Adrenal gland (tissue), 9 donors: ENCODE measurements at regions not wholly inside any gene's neighbourhood (a gene's known extent, or its start where the extent isn't known, plus 50 kb on each side); places are given as distances from the start of the nearest gene placed in this dataset.

Experiments
- DNase-seq, 7 donors: peaks; one replicate each; pipeline ENCODE4 v3.0.0-alpha.2; 2019 to 2020
- H3K27ac ChIP-seq, 5 donors: fragments of 200-600 bp; sonication (generic) in 4 of 5; 1 replicate in 3 of 5; 2 replicates in 2 of 5; pipeline versions ENCODE4 v1.5.1 to v1.8.0; 2016 to 2020; ENCODE audit warnings: mild to moderate bottlenecking in 1 of 5
- H3K27me3 ChIP-seq: fragments of 200-600 bp; 2 replicates; pipeline ENCODE4 v1.8.0; 2021
- H3K36me3 ChIP-seq, 2 donors: fragments of 200-600 bp; replicated peaks in 1 of 2; 1 replicate in 1 of 2; 2 replicates in 1 of 2; pipeline versions ENCODE4 v1.5.1 to v1.8.0; 2018 to 2022
- H3K4me1 ChIP-seq, 2 donors: fragments of 200-600 bp; replicated peaks in 1 of 2; 1 replicate in 1 of 2; 2 replicates in 1 of 2; pipeline versions ENCODE4 v1.5.1 to v1.8.0; 2018 to 2021
- H3K4me3 ChIP-seq, 4 donors: fragments of 200-600 bp; sonication (generic) in 3 of 4; one replicate each; pipeline ENCODE4 v1.5.1; 2016 to 2018
- H3K9me3 ChIP-seq, 3 donors: fragments of 200-600 bp; sonication (generic) in 1 of 3; replicated peaks in 1 of 3; 1 replicate in 2 of 3; 2 replicates in 1 of 3; pipeline versions ENCODE4 v1.5.1 to v1.8.0; 2016 to 2021
- POLR2A ChIP-seq, 2 donors: fragments of 450-650 bp; IDR thresholded peaks; one replicate each; pipeline ENCODE4 v1.6.1; 2017; ENCODE audit warnings: antibody characterized with exemption in 2 of 2, mild to moderate bottlenecking in 2 of 2, moderate library complexity in 1 of 2
- WGBS, 4 donors: extraction: QIAGEN DNeasy Blood & Tissue Kit in 2 of 4; methylation state at CpG; one replicate each; pipeline versions ENCODE4 v1.1.5 to v1.1.7; 2013 to 2017; 5-methylcytosine and 5-hydroxymethylcytosine counted together
- intact Hi-C, 2 donors: fragments of 100-400 bp; cut with DNase I; formaldehyde crosslinking; loops; one replicate each; pipeline versions ENCODE4 v1.14.1 to v1.15.0; 2022 to 2023
- TF ChIP-seq, protein P1 (sequence below), 6 experiments: fragments of 450-650 bp in 4 of 6; fragments of 200-600 bp in 2 of 6; sonication (generic) in 1 of 6; IDR thresholded peaks; 1 replicate in 5 of 6; 2 replicates in 1 of 6; pipeline versions ENCODE4 v1.5.1 to v1.8.0; 2016 to 2021; ENCODE audit warnings: antibody characterized with exemption in 6 of 6, mild to moderate bottlenecking in 2 of 6, moderate library complexity in 1 of 6
- donor health status: healthy with polysubstance abuse.
- donor health status: Bipolar disorder and iron deficiency.
- donor health status: DM: yes; HTN: yes; CAD: no.
- donor health status: DM: no; HTN: no; CAD: no.
- donor health status: DM: no; HTN: no; CAD: no.

DNA sequence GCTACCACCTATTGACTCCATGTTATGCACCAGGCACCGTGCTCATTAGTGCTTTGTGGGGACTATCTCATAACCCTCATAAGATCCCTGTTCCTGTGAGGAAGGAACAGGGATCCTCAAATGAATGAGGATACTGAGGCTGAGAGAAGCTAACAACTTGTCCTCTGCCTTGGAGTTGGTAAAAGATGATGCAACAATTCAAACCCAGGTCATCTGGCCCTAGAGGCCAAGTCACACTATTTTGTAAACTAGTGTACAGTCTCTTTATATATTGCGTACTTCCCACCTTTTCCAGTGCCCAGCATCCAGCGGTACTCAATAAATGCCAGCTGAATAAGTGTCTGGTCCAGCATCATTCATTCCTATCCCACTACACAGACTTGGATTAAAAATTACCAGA, 92.6 kb downstream of the RCN1 start:
- intact Hi-C loops: no loop called here
- Histone ChIP-seq H3K27me3 (no peaks in the 10 kb centered on the region), H3K4me3 (no peak overlapping the region), H3K27ac (no peak overlapping the region), H3K9me3 (no peaks in the 10 kb centered on the region), H3K36me3 (no peaks in the 10 kb centered on the region), H3K4me1 (no peaks in the 10 kb centered on the region)
- no peak for DNase-seq
- WGBS, 4 donors: 91 to 100% (median 93%) methylated on average over 2 to 3 of the region's 3 CpGs
- no peak for TF ChIP-seq POLR2A (IDR thresholded peaks at IDR 0.05)
- TF ChIP-seq, protein P1, sequence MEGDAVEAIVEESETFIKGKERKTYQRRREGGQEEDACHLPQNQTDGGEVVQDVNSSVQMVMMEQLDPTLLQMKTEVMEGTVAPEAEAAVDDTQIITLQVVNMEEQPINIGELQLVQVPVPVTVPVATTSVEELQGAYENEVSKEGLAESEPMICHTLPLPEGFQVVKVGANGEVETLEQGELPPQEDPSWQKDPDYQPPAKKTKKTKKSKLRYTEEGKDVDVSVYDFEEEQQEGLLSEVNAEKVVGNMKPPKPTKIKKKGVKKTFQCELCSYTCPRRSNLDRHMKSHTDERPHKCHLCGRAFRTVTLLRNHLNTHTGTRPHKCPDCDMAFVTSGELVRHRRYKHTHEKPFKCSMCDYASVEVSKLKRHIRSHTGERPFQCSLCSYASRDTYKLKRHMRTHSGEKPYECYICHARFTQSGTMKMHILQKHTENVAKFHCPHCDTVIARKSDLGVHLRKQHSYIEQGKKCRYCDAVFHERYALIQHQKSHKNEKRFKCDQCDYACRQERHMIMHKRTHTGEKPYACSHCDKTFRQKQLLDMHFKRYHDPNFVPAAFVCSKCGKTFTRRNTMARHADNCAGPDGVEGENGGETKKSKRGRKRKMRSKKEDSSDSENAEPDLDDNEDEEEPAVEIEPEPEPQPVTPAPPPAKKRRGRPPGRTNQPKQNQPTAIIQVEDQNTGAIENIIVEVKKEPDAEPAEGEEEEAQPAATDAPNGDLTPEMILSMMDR (IDR thresholded peaks at IDR 0.05): no peak

DNA sequence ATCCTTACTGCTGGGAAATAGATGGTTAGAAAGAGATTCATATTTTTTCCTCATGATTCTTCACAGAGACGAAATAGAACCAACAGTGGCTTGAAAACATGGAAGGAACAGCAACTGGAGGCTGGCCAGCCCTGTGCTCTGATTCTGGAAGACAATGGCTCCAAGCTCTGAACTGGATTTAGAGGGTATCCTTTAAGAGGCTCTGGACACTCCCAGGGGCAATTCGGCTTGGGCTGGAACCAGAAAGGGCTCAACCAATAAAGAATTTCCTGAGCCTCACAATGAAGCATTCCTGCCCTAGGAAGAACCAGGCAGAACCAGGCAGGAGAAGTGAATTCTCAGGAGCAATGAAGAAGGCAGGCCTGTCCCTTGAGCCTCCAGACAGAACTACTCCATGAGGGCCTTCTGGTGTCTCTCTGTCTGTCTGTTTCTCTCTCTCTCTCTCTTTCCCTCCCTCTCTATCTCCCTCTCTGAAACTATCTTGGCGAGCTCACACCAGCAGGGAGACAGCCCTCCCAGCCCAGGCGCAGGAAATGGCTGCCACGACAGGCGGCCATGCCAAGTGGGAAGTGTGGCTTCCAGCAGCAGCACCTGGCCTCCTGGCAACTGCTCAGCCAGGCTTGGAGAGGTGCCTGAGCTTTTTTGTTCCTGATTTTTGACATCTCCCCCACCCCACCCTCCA, 93.3 kb downstream of the RCN1 start:
- Histone ChIP-seq H3K9me3 (no peaks in the 10 kb centered on the region), H3K4me3 (no peak overlapping the region), H3K4me1 (no peaks in the 10 kb centered on the region), H3K27ac (no peak overlapping the region), H3K36me3 (no peaks in the 10 kb centered on the region), H3K27me3 (no peaks in the 10 kb centered on the region)
- DNase-seq: no peak
- intact Hi-C loops: no loop called here
- TF ChIP-seq, protein P1 (IDR thresholded peaks at IDR 0.05): no peak
- TF ChIP-seq POLR2A (IDR thresholded peaks at IDR 0.05): no peak
- WGBS, 4 donors: 57 to 72% (median 67%) methylated on average over 6 of the region's 6 CpGs

DNA sequence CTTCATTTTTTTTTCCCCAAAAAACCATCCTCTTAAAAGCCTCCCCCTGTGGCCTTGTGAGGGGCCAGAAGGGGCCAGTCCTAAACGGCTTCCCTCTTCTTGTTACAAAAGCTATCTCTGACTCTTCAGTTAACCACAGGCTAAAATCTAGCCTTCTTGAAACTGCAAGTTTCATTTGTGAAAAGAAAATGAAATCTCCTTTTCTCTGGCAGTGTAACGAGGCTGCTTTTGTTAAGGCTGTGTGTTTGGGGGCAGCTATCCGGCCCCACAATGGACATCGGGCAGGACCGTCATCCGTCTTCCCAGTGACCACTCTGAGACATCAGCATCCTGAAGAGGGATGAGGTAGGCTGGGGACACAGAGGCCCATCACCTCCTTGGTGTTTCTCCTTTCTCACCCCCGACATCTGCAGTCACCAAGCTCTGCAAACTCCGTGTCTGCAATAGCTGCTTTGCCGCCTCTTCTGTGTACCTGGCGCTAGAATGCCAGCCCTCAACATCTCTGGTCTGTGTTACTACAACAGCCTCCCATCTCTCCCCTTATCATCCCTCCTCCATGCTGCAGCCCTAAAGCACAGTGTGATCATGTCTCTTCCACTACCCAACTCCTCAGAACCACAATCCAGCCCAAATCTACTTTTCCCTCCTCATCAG, 94.0 kb downstream of the RCN1 start:
- WGBS, 4 donors: 83 to 86% (median 85%) methylated on average over 10 of the region's 10 CpGs
- no peak overlapping the region for H3K4me3 ChIP-seq

DNA sequence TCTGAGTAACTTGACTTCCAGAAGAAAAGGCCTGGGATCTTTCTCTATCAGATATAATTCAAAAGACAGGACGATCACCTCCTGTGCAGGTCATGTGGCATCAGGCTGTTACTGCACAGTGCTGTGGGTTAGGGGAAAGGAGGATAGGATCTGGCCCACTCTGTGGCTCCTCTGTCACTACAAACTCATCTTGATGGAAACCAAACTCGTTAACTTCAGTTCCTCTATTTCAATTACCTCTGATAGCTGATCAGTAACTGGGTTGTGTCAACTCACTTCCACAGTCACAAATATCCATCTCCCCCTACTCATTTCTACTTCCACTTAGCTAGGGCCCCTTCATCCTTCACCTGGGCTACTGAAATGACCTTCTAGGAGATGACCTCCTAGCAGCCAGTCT, 95.2 kb downstream of the RCN1 start:
- intact Hi-C loops: loop anchor here in 1 of 2 donors (5.0 kb wide), 1 partner anchor 101 kb away; no protein-coding TSS in a partner anchor
- WGBS, 4 donors: 54 to 69% (median 65%) methylated on average over 2 of the region's 2 CpGs
- DNase-seq: no peak
- Histone ChIP-seq H3K4me1 (no peaks in the 10 kb centered on the region), H3K27ac (no peak overlapping the region), H3K4me3 (no peak overlapping the region), H3K9me3 (no peaks in the 10 kb centered on the region), H3K27me3 (no peaks in the 10 kb centered on the region), H3K36me3 (no peaks in the 10 kb centered on the region)
- TF ChIP-seq, protein P1 (IDR thresholded peaks at IDR 0.05): no peak
- no peak for TF ChIP-seq POLR2A (IDR thresholded peaks at IDR 0.05)

More for the DNA sequence above, 94.0 kb downstream of the RCN1 start:
- no peaks in the 10 kb centered on the region for H3K36me3 ChIP-seq
- intact Hi-C loops: loop anchor here in 1 of 2 donors (5.0 kb wide), 1 partner anchor 102 kb away; no protein-coding TSS in a partner anchor
- no peak overlapping the region for H3K27ac ChIP-seq
- DNase-seq: no peak
- no peaks in the 10 kb centered on the region for H3K9me3 ChIP-seq
- H3K27me3 ChIP-seq: no peaks in the 10 kb centered on the region
- H3K4me1 ChIP-seq: no peaks in the 10 kb centered on the region
- TF ChIP-seq, protein P1 (IDR thresholded peaks at IDR 0.05): no peak
- no peak for TF ChIP-seq POLR2A (IDR thresholded peaks at IDR 0.05)
